ENCODE measurements at regions not wholly inside any gene's neighbourhood (a gene's known extent, or its start where the extent isn't known, plus 50 kb on each side); places are given as distances from the start of the nearest gene placed in this dataset.

GRCh38 chr7:148939128-148939755, 55.2 kb upstream of the EZH2 start:
- Histone ChIP-seq H3K36me3 (ENCODE audit: insufficient read depth, low read length) (no peaks in the 10 kb centered on the region), H2AFZ (ENCODE audit: low read length) (no peak overlapping the region), H3K27ac (ENCODE audit: low read depth, low read length, poor library complexity, severe bottlenecking) (no peak overlapping the region), H3K9me2 (ENCODE audit: insufficient read depth, low read length) (no peaks in the 10 kb centered on the region), H4K20me1 (ENCODE audit: insufficient read depth, low read length) (no peaks in the 10 kb centered on the region), H3K4me3 (ENCODE audit: low read depth, low read length, poor library complexity, severe bottlenecking) (no peak overlapping the region), H3K4me2 (ENCODE audit: low read length) (peak overlapping the region; percentile 13; the same call in 1 of the 2 replicates), H3K79me2 (ENCODE audit: insufficient read depth, low read depth, low read length) (peaks cover 6% of the 10 kb centered on the region; the same call in 1 of the 2 replicates), H3K9me3 (ENCODE audit: low read length) (no peaks in the 10 kb centered on the region), H3K4me1 (ENCODE audit: insufficient read depth, low read length, poor library complexity, severe bottlenecking) (peaks cover 13% of the 10 kb centered on the region)
- TF ChIP-seq EZH2phosphoT487 (IDR thresholded peaks at IDR 0.05; ENCODE audit: borderline replicate concordance, low read depth, low read length) (no peak), CTCF (conservative IDR thresholded peaks at IDR 0.05; ENCODE audit: low read length) (no peak)
- BruUV-seq (replicated peaks) = no TSS peak
- POLR2A ChIA-PET = interaction anchor here (0.6 to 1.0 kb wide), 4 partner anchors 8 to 210 kb away, joined by 3 to 7 read pairs (median 4); no protein-coding TSS in a partner anchor
- CTCF ChIA-PET (ENCODE audit: unreplicated experiment) = interaction anchor here (0.7 kb wide), 1 partner anchor 20 kb away, joined by 3 read pairs; no protein-coding TSS in a partner anchor
- DNase-seq (ENCODE audit: low spot score) = no peak
- intact Hi-C loops (cut with micrococcal nuclease; ENCODE audit: unreplicated experiment) = no loop called here

- H3K79me2 ChIP-seq (ENCODE audit: insufficient read depth, low read depth, low read length) = peaks cover 5% of the 10 kb centered on the region; the same call in 1 of the 2 replicates
- peaks cover 8% of the 10 kb centered on the region for H3K4me1 ChIP-seq (ENCODE audit: insufficient read depth, low read length, poor library complexity, severe bottlenecking)
- intact Hi-C loops (cut with micrococcal nuclease; ENCODE audit: unreplicated experiment) = no loop called here
- no peaks in the 10 kb centered on the region for H4K20me1 ChIP-seq (ENCODE audit: insufficient read depth, low read length)
- no peak for TF ChIP-seq CTCF (conservative IDR thresholded peaks at IDR 0.05; ENCODE audit: low read length)
- no peak for TF ChIP-seq EZH2phosphoT487 (IDR thresholded peaks at IDR 0.05; ENCODE audit: borderline replicate concordance, low read depth, low read length)
- CTCF ChIA-PET (ENCODE audit: unreplicated experiment) = no interaction called here
- no peaks in the 10 kb centered on the region for H3K36me3 ChIP-seq (ENCODE audit: insufficient read depth, low read length)
- no peak overlapping the region for H3K4me3 ChIP-seq (ENCODE audit: low read depth, low read length, poor library complexity, severe bottlenecking)
- BruUV-seq (replicated peaks) = no TSS peak
- H2AFZ ChIP-seq (ENCODE audit: low read length) = no peak overlapping the region
- H3K27ac ChIP-seq (ENCODE audit: low read depth, low read length, poor library complexity, severe bottlenecking) = no peak overlapping the region
- H3K4me2 ChIP-seq (ENCODE audit: low read length) = no peak overlapping the region
- H3K9me2 ChIP-seq (ENCODE audit: insufficient read depth, low read length) = no peaks in the 10 kb centered on the region
- no peak for DNase-seq (ENCODE audit: low spot score)
- POLR2A ChIA-PET = interaction anchor here (0.7 kb wide), 1 partner anchor 165 kb away, joined by 3 read pairs; no protein-coding TSS in a partner anchor
- peaks cover 4% of the 10 kb centered on the region; the same call in 1 of the 2 replicates for H3K9me3 ChIP-seq (ENCODE audit: low read length)
These were observed 51.4 kb upstream of the EZH2 start for GRCh38 chr7:148935451-148935850.
